Muscle layer of duodenum (tissue), 2 donors: ENCODE measurements at regions not wholly inside any gene's neighbourhood (a gene's known extent, or its start where the extent isn't known, plus 50 kb on each side); places are given as distances from the start of the nearest gene placed in this dataset.

Experiments
- H3K27ac ChIP-seq: one replicate; pipeline ENCODE4 v1.7.0; 2013; ENCODE audit warnings: mild to moderate bottlenecking, low read length
- H3K27me3 ChIP-seq: one replicate; pipeline ENCODE4 v1.7.0; 2013; ENCODE audit warnings: low read depth, mild to moderate bottlenecking, control low read depth, low read length
- H3K36me3 ChIP-seq, 2 donors: one replicate each; pipeline ENCODE4 v1.7.0; 2013; ENCODE audit warnings: low read length in 2 of 2, control low read depth in 1 of 2, mild to moderate bottlenecking in 1 of 2; ENCODE audit not compliant: insufficient read depth in 2 of 2, control insufficient read depth in 1 of 2
- H3K4me1 ChIP-seq, 2 donors: one replicate each; pipeline ENCODE4 v1.7.0; 2013; ENCODE audit warnings: low read length in 2 of 2, mild to moderate bottlenecking in 2 of 2, control low read depth in 1 of 2, moderate library complexity in 1 of 2; ENCODE audit not compliant: insufficient read depth in 2 of 2, control insufficient read depth in 1 of 2
- H3K4me3 ChIP-seq, 2 donors: one replicate each; pipeline ENCODE4 v1.7.0; 2013; ENCODE audit warnings: low read length in 2 of 2, low read depth in 1 of 2, mild to moderate bottlenecking in 1 of 2
- H3K9me3 ChIP-seq, 2 donors: one replicate each; pipeline ENCODE4 v1.7.0; 2013; ENCODE audit warnings: low read length in 2 of 2, control low read depth in 1 of 2, mild to moderate bottlenecking in 1 of 2; ENCODE audit not compliant: control insufficient read depth in 1 of 2
- donor health status: healthy.

DNA sequence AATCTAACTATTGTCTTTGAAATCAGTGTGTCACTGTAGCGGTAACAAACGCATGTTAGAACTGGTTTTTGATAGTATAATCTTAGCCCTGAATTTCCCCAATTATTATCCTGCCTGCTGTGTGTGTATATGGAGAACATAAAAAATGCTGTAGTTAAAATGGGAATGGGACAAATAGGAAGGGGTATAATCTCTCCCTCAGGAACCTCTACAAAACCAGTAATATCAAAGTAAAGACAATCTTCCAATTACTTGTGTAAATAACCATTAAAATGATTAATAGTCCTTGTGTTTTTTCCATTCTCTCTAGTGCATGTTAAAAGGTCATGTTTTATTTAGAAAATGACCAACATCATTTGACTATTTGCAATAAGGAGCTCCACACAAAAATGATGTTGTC lies 200.1 kb upstream of the TMTC1 start:
- H3K36me3 ChIP-seq: no peaks in the 10 kb centered on the region
- no peaks in the 10 kb centered on the region for H3K27me3 ChIP-seq
- peaks cover 0 to 5% of the 10 kb centered on the region in 2 donors for H3K9me3 ChIP-seq
- H3K27ac ChIP-seq: no peak overlapping the region
- no peaks in the 10 kb centered on the region for H3K4me1 ChIP-seq
- H3K4me3 ChIP-seq: no peak overlapping the region

DNA sequence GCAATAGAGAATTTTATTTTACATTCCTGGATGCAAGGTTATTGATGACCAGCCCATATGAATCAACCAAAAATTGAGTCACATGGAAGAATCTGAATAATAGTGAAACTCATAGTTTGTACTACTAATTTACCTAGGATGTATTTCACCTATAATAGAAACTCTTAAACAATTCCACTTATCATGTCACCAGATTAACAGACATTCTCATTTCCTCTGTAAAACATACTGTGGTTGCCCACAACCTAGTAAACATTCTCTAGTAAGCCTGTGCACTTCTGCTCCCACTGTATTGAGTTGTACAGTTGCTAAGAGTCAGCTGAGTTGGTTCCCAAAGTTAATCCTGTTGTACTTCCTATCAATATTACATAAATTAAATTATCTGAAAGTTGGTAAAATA lies 196.6 kb upstream of the TMTC1 start:
- Histone ChIP-seq H3K9me3 (peaks cover 0 to 4% of the 10 kb centered on the region in 2 donors), H3K27me3 (no peaks in the 10 kb centered on the region), H3K36me3 (no peaks in the 10 kb centered on the region), H3K4me3 (no peak overlapping the region), H3K4me1 (no peaks in the 10 kb centered on the region), H3K27ac (no peak overlapping the region)

DNA sequence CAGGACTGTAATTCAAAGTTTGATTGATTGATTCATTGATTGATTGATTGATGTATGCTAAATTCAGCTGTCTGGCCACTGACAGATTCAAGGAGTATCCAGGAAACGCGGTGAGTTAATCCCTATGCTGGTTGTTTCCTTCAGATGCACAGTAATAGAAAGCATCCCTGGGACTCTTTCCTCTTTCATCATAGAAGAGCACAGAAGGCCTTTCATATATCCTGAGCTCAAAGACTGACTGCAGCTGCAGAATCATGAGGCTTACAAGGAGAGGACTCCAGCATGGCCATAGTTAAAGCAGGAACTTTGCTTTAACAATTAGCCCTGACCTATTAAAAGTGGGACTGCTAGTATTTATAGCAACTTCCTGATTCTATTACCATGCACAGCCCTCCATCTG lies 187.7 kb upstream of the TMTC1 start:
- Histone ChIP-seq H3K27ac (no peak overlapping the region), H3K36me3 (no peaks in the 10 kb centered on the region), H3K27me3 (no peaks in the 10 kb centered on the region), H3K4me1 (no peaks in the 10 kb centered on the region), H3K9me3 (no peaks in the 10 kb centered on the region), H3K4me3 (no peak overlapping the region)

DNA sequence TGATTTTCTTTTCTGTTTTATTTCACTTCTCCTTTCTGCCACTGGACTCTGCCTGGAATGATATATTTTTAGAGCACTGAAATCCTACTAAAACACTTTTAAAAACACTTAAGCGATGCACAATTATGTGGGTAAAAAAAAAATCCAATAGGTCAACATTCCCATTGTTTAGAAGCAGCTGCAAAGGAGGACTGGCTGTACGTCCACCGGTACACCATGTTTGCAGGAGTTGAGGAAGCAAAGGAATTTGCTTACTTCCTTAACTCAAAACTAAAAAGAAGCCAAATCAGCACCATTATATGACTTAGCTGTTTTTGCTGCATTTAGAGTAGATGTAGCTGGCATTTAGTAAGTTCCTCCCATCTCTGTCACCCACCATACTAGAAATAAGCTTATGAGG lies 186.8 kb upstream of the TMTC1 start:
- Histone ChIP-seq H3K4me1 (no peaks in the 10 kb centered on the region), H3K27me3 (no peaks in the 10 kb centered on the region), H3K9me3 (no peaks in the 10 kb centered on the region), H3K4me3 (no peak overlapping the region), H3K36me3 (no peaks in the 10 kb centered on the region), H3K27ac (no peak overlapping the region)

DNA sequence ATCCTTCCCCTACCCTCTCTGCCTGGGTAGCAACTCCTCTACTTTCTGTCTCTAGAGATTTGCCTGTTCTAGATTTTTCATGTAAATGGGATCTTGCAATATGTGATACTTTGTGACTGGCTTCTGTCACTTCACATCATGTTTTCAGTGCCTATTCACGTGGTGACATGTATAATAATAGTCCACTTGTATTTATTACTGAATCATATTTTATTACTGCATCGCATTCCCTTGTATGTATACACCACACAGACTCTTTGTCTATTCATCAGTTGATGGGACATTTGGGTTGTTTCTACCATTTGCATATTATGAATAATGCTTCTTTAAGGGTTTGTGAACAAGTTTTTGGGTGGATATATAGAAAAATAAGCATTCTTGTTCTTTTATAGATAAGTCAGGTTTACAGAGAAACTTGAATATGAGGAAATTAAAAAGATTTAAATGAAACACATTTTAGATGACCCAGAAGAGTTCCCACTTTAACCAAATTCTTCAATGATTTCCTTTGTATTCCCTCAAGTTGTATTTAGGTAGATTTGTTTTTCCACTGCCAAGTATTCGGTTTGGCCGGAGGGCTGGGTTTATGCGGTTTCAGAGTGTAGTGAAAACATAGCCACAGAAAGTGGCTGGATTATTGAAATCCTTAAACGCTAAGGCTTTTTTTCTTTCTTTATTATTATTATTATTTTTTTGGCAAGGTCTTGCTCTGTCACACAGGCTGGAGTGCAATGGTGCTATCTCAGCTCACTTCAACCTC lies 178.7 kb upstream of the TMTC1 start:
- H3K9me3 ChIP-seq: no peaks in the 10 kb centered on the region

DNA sequence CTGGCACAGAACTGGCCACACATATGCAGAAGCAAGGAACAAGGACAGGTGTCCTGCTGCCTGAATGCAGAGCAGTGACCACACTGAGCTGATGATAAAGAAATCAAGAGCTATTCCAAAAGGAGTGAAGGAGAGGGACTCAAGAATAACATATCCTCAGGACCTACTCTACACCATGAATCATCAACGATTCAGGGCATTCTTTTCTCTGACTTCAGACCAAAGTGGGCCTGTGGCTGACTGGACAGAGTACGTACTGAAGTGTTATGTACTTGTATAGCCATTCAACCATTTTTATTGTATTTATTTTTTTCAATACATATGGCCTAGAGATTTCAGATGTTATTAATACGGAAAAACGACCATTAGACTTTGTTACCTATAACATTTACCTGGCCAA lies 177.5 kb upstream of the TMTC1 start:
- no peaks in the 10 kb centered on the region for H3K36me3 ChIP-seq
- no peak overlapping the region for H3K27ac ChIP-seq
- H3K4me3 ChIP-seq: no peak overlapping the region
- no peaks in the 10 kb centered on the region for H3K9me3 ChIP-seq
- H3K27me3 ChIP-seq: no peaks in the 10 kb centered on the region
- no peaks in the 10 kb centered on the region for H3K4me1 ChIP-seq

More for the DNA sequence above, 178.7 kb upstream of the TMTC1 start:
- no peaks in the 10 kb centered on the region for H3K4me1 ChIP-seq
- no peaks in the 10 kb centered on the region for H3K36me3 ChIP-seq
- no peak overlapping the region for H3K4me3 ChIP-seq
- no peak overlapping the region for H3K27ac ChIP-seq
- no peaks in the 10 kb centered on the region for H3K27me3 ChIP-seq

DNA sequence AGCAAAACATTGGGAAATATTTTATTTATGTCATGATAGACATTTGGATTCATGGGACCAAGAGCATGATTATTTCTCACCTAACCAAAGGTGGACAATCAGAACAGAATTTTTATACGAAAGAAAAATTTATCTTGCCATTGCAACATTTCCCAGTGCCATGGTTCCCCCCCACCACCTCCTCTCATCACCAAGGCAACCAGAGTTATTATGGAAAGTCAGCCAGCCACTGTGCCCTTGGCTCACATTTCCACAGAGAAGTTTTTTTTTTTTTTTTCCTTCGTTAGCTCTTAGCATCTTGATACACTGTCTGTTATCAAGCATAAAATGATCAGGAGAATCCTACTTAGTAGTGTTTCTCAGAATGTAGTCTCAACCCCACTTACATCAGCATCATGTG lies 176.4 kb upstream of the TMTC1 start:
- H3K4me1 ChIP-seq: no peaks in the 10 kb centered on the region
- H3K4me3 ChIP-seq: no peak overlapping the region
- H3K9me3 ChIP-seq: no peaks in the 10 kb centered on the region
- no peaks in the 10 kb centered on the region for H3K27me3 ChIP-seq
- no peaks in the 10 kb centered on the region for H3K36me3 ChIP-seq
- no peak overlapping the region for H3K27ac ChIP-seq

DNA sequence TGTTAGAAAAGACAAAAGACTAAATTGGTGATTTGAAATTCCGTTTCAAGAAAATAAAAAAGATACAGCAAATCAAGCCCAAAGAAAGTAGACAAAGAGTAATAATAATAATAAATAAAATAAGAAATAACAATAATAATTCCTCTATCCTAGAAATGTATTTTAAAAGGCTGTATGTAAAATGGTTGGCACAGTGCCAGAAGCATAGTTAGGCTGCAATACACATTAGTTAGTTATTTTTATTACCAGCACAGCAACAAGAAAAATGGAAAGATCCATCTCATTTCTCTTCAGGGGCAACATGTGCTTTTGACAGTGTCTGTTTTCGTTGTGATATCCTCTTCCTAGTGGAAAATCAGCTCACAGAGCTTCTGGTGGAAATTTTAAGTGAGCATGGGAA lies 174.1 kb upstream of the TMTC1 start:
- Histone ChIP-seq H3K36me3 (no peaks in the 10 kb centered on the region), H3K4me3 (no peak overlapping the region), H3K9me3 (no peaks in the 10 kb centered on the region), H3K27ac (no peak overlapping the region), H3K27me3 (no peaks in the 10 kb centered on the region), H3K4me1 (no peaks in the 10 kb centered on the region)

DNA sequence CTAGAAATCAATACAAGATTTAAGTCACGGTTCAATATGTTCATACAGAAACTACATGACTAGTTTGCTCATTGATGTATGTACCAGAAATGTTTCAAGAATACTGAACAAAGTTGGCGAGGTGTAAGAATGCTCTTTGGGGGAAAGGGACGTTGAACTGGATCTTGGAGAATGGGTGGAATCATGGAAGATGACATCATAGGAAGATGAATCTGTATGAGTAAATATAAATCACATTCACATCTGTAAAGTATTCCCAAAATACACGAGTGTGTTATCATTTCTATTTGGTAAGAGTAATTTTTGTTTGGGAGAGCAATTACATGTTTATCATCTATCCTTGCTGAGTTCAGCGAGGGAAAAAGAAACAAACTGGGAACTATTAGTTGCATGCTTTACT lies 162.2 kb upstream of the TMTC1 start:
- Histone ChIP-seq H3K27me3 (no peaks in the 10 kb centered on the region), H3K4me3 (no peak overlapping the region), H3K4me1 (no peaks in the 10 kb centered on the region), H3K27ac (no peak overlapping the region), H3K9me3 (peaks cover 0 to under 1% of the 10 kb centered on the region in 2 donors), H3K36me3 (no peaks in the 10 kb centered on the region)

DNA sequence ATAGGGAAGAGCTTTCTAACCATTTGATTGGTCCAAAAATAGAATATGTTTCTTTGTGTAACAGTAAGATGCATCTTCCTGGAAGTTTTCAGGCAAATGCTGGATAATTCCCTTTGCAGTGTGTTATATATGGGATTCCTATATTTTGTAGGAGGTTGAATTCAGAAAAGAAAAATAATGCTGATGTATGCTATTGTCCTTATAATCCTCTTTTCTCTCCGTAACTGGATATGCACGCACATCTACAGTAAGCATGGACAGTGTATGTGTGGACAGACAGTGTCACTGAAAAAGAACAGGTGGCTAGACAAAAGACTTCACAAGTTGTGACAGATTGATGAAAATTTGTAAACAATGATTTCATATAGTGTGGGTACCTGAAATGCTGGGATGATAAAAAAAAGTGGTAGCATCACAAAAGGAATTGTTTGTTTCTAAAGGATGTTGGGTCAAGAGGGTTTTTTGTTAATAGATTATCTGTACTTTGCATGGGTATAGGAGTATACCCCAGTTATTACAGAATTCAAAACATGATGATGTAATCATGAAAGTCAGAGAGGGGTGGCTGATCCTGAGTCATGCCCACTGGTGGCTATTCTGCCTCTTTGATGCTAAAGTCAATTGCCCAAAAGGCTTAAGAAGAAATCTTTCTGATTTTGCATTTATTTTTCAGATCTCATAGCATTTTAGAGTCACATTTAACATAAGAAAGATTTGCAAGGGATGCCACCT lies 160.7 kb upstream of the TMTC1 start:
- H3K4me3 ChIP-seq: no peak overlapping the region
- no peak overlapping the region for H3K27ac ChIP-seq
- H3K4me1 ChIP-seq: no peaks in the 10 kb centered on the region
- no peaks in the 10 kb centered on the region for H3K27me3 ChIP-seq
- H3K9me3 ChIP-seq: peaks cover 0 to 9% of the 10 kb centered on the region in 2 donors
- no peaks in the 10 kb centered on the region for H3K36me3 ChIP-seq

DNA sequence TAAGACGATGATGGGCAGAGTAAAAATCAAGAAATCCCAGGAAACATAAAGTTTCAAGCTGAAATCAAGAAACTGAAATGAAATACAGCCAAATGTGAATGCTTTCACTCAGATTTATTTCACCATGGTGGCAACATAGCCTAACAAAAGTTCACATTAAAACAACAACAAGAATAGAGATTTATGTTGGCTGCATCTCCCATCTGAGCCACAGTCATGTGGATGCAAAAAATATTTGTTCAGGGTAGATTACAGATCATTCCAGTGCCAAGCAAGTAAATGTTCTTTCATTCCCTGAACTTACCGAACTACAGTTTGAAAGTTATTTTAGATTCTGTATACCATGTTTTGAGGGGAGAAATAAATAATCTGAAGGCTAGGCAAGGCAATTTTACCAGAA lies 159.9 kb upstream of the TMTC1 start:
- Histone ChIP-seq H3K27me3 (no peaks in the 10 kb centered on the region), H3K4me1 (no peaks in the 10 kb centered on the region), H3K36me3 (no peaks in the 10 kb centered on the region), H3K9me3 (peaks cover 0 to 9% of the 10 kb centered on the region in 2 donors), H3K27ac (no peak overlapping the region), H3K4me3 (no peak overlapping the region)
